ENCODE measurements at regions not wholly inside any gene's neighbourhood (a gene's known extent, or its start where the extent isn't known, plus 50 kb on each side); places are given as distances from the start of the nearest gene placed in this dataset.

GRCh38 chr9:109830545-109830944 is 50.5 kb downstream of the PALM2AKAP2 start:
- H3K4me3 ChIP-seq (ENCODE audit: low read depth, low read length), result no peak overlapping the region

DNA sequence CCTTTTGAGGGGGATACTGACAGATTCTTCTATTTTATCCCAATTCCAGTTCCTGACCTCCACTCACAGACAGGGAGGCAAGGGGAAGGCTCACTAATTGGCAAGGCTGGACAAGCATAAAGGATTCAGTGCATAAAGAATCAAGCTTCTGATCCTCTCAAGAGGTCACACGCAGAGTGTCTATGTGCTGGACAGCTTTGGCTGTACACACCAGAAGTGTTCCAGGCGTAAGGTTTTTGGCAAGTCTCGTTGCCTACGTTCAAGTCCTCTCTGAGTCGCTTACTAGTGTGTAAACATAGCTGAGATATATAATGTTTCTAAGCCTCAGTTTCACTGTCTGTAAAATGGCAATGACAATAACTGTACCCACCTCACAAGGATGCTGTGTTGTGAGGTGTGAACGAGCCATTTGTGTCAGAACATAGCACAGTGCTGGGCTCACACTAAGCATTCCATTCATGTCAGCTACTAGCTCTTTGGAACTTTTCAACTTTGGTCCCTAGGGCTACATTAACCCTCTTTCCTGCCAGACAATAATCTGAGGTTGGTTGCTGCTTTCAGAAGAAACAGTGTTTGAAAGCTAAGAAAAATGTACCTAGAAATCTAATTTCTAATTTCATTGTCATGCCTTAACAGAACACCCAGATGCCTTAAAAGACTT is 52.1 kb downstream of the PALM2AKAP2 start:
- DNase-seq (ENCODE audit: low read depth), result no peak
- H3K4me3 ChIP-seq (ENCODE audit: low read depth, low read length), result no peak overlapping the region

More at GRCh38 chr9:109830545-109830944, 50.5 kb downstream of the PALM2AKAP2 start:
- DNase-seq (ENCODE audit: low read depth), result no peak

- no peak overlapping the region for H3K4me3 ChIP-seq (ENCODE audit: low read depth, low read length)
- no peak for DNase-seq (ENCODE audit: low read depth)
Measured at GRCh38 chr9:109834855-109835254, 54.9 kb downstream of the PALM2AKAP2 start.

GRCh38 chr9:109843641-109844040 is 63.6 kb downstream of the PALM2AKAP2 start:
- no peak for DNase-seq (ENCODE audit: low read depth)
- H3K4me3 ChIP-seq (ENCODE audit: low read depth, low read length), result no peak overlapping the region

GRCh38 chr9:109845226-109845625 is 65.2 kb downstream of the PALM2AKAP2 start:
- DNase-seq (ENCODE audit: low read depth), result no peak
- no peak overlapping the region for H3K4me3 ChIP-seq (ENCODE audit: low read depth, low read length)

DNA sequence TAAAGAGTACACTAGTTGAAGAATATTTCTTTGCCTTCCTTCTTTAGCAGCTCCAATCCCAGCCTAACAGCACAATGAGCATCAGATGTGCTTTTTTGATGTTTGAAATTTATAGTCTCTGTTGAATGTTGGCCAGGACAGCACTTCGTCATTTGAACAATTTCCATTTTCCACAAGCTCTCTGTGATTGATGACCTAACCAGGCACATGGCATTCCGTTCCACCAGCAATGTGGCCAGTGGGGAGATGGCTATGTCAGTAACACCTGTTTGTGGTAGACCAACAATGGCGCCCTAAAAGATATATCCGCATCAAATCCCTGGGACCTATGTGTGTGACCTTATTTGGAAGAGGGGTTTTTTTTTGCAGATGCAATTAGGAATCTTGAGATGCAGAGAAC is 66.8 kb downstream of the PALM2AKAP2 start:
- H3K4me3 ChIP-seq (ENCODE audit: low read depth, low read length), result no peak overlapping the region
- peak; percentile 36 for DNase-seq (ENCODE audit: low read depth)

GRCh38 chr9:109852556-109852955 is 72.6 kb downstream of the PALM2AKAP2 start:
- no peak for DNase-seq (ENCODE audit: low read depth)
- no peak overlapping the region for H3K4me3 ChIP-seq (ENCODE audit: low read depth, low read length)

GRCh38 chr9:109855540-109855939 is 75.5 kb downstream of the PALM2AKAP2 start:
- no peak overlapping the region for H3K4me3 ChIP-seq (ENCODE audit: low read depth, low read length)
- DNase-seq (ENCODE audit: low read depth), result no peak

DNA sequence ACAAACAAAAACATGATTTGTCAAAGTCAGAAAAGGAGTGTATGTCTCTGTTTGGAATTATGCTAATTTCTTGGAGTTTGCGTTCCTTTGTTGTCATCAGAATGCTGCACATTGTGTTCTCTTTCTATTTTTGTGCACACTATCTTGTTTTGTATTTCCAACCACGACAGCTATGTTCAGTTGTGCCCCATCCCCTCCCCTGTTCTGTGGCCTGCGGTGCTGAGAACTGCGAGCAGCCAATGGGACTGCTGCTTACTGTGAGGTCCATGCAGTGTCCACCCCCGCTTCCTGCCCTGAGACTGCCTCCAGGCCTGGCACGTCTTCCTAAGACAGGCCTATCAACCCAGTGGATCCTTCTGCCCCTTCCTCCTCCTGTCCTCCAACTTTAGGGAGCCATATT is 76.8 kb downstream of the PALM2AKAP2 start:
- DNase-seq (ENCODE audit: low read depth), result no peak

DNA sequence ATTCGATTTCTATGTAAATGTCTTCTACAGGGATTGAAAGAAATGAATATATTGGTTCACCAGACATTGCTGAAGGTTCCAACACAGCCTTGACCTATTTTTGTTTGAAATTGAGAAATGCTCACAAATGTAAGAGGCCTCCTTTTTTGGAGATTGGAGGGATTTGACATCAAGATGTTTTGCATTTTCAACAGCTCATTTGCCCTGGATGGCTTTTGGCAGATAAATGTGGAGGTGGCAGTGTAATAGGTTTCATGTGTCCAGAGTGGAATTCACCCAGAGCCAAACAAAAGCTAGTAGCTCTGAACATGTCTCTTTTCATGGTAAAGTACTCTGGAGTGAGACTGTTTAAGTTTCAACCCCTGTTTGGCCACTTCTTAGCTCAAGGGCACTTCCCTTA is 77.3 kb downstream of the PALM2AKAP2 start:
- no peak overlapping the region for H3K4me3 ChIP-seq (ENCODE audit: low read depth, low read length)
- DNase-seq (ENCODE audit: low read depth), result no peak

More for the DNA sequence above, 76.8 kb downstream of the PALM2AKAP2 start:
- H3K4me3 ChIP-seq (ENCODE audit: low read depth, low read length), result no peak overlapping the region

DNA sequence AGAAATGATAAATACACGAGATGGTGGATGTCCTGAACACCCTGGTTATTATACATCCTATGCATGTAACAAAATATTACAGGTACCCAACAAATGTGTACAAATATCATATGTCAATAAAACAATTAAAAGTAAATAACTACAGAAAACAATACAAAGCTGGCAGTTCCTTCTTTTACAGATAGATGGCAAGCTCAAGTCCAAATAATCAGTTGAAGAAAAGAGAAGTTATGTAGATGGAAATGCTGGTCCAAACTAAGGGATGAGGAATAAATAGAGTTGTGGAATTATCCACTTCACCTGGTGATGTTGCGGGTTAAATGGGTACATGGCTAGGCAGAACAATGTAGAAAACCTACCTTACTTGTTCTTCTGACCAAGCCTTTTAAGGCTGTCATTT is 79.4 kb downstream of the PALM2AKAP2 start:
- DNase-seq (ENCODE audit: low read depth), result no peak
- no peak overlapping the region for H3K4me3 ChIP-seq (ENCODE audit: low read depth, low read length)

DNA sequence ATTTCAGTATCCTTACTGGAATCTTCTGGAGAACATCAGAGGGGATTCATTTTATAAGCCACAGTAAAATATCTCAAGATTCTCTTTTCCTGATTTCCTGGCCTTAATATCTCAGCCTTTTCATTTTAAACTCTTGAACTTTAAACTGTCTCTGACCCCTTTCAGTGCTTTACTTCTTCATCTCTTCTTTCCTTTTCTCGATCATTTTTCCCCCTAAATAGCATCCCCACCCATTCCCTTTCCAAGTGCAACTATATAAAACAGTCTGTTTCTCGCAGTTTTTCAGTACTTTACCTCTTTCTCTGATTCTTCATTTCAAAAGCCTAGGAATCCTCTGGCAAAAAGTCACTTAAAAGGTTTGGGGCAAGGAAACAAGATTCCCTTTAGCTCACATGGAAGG is 80.5 kb downstream of the PALM2AKAP2 start:
- H3K4me3 ChIP-seq (ENCODE audit: low read depth, low read length), result no peak overlapping the region
- no peak for DNase-seq (ENCODE audit: low read depth)

DNA sequence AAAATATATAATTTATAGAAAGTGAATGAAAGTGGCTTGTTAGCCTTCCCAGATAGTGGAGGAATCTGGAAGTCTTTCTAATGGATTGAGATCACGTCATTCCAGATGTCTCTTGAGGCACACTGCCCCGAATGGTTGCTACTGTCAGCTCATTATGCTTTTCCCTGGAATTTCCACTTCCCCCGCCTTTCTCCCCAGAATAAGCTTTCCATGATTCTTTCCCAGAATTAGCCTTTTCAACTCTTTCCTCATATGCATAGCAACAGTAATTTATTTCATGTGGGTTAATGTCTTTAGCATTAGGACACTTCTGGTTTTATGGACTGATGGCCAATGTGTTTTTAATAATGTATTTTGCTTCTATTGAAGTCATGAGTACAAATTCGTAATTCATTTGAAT is 81.5 kb downstream of the PALM2AKAP2 start:
- H3K4me3 ChIP-seq (ENCODE audit: low read depth, low read length), result no peak overlapping the region
- no peak for DNase-seq (ENCODE audit: low read depth)

DNA sequence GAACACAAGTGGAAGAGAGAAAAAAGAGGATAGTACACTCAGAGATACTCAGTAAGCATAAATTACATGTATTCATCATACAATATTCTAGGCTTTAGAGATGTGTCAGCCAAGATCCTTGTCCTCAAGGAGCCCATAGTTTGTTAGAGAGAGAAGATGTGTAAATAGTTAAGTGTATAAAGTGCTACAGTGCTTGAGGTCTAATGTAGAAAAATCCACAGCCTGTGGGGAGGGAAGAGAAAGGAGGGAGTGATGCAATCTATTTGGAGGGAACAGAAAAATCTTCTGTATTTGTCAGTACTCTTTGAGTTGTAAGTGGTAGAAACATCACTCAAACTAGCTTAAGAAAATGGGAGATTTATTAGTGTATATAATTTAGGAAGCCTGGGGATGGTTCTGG is 81.9 kb downstream of the PALM2AKAP2 start:
- DNase-seq (ENCODE audit: low read depth), result no peak
- no peak overlapping the region for H3K4me3 ChIP-seq (ENCODE audit: low read depth, low read length)

GRCh38 chr9:109862452-109862851 is 82.5 kb downstream of the PALM2AKAP2 start:
- H3K4me3 ChIP-seq (ENCODE audit: low read depth, low read length), result no peak overlapping the region
- no peak for DNase-seq (ENCODE audit: low read depth)

DNA sequence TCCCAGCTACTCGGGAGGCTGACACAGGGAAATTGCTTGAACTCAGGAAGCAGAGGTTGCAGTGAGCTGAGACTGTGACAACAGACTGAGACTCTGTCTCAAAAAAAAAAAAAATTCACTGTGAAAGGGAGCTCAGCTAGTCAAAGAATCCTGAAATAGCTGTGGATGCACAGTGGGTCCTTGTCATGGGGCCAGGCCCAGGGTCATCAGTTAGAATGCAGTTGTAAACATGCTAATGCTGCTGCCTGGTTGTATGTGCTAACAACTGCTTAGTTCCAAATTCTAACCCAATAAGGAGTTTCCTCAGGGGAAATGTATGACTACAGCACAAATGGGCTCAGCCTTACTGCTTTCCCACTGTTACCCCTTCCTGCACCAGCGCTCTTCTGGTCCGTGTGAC is 84.0 kb downstream of the PALM2AKAP2 start:
- no peak for DNase-seq (ENCODE audit: low read depth)
- no peak overlapping the region for H3K4me3 ChIP-seq (ENCODE audit: low read depth, low read length)

GRCh38 chr9:109865521-109865920 is 85.5 kb downstream of the PALM2AKAP2 start:
- no peak overlapping the region for H3K4me3 ChIP-seq (ENCODE audit: low read depth, low read length)

GRCh38 chr9:109868207-109868606 is 88.2 kb downstream of the PALM2AKAP2 start:
- no peak overlapping the region for H3K4me3 ChIP-seq (ENCODE audit: low read depth, low read length)
- DNase-seq (ENCODE audit: low read depth), result no peak

More at GRCh38 chr9:109865521-109865920, 85.5 kb downstream of the PALM2AKAP2 start:
- no peak for DNase-seq (ENCODE audit: low read depth)

- no peak overlapping the region for H3K4me3 ChIP-seq (ENCODE audit: low read depth, low read length)
- no peak for DNase-seq (ENCODE audit: low read depth)
Measured at GRCh38 chr9:109868722-109869121, 88.7 kb downstream of the PALM2AKAP2 start.

GRCh38 chr9:109870365-109870764 is 90.4 kb downstream of the PALM2AKAP2 start:
- DNase-seq (ENCODE audit: low read depth), result no peak
- H3K4me3 ChIP-seq (ENCODE audit: low read depth, low read length), result no peak overlapping the region

- no peak for DNase-seq (ENCODE audit: low read depth)
- H3K4me3 ChIP-seq (ENCODE audit: low read depth, low read length), result no peak overlapping the region
Measured at GRCh38 chr9:109872901-109873300, 92.9 kb downstream of the PALM2AKAP2 start.

All from skeletal muscle cell (primary cell).